ACC112 (cell line): ENCODE measurements at regions not wholly inside any gene's neighbourhood (a gene's known extent, or its start where the extent isn't known, plus 50 kb on each side); places are given as distances from the start of the nearest gene placed in this dataset.

ENCODE experiments used
- H2AFZ ChIP-seq: fragments of 200-600 bp; sonication (generic); one replicate; pipeline ENCODE4 v1.6.0; 2017; ENCODE audit warnings: antibody characterized with exemption, low read length; ENCODE audit not compliant: unreplicated experiment
- H3K27ac ChIP-seq: fragments of 200-600 bp; sonication (generic); 2 replicates; pipeline ENCODE4 v1.5.1; 2014; ENCODE audit warnings: low read depth, mild to moderate bottlenecking, antibody characterized with exemption, low read length, moderate library complexity
- H3K27me3 ChIP-seq: fragments of 200-600 bp; sonication (generic); 2 replicates; pipeline ENCODE4 v1.6.1; 2014; ENCODE audit warnings: mild to moderate bottlenecking, antibody characterized with exemption, low read length, moderate library complexity, mixed read lengths; ENCODE audit not compliant: insufficient read depth
- H3K36me3 ChIP-seq: fragments of 200-600 bp; sonication (generic); 2 replicates; pipeline ENCODE4 v1.6.1; 2016; ENCODE audit warnings: mild to moderate bottlenecking, antibody characterized with exemption, low read length, moderate library complexity, mixed read lengths; ENCODE audit not compliant: insufficient read depth
- H3K4me1 ChIP-seq: fragments of 200-600 bp; sonication (generic); one replicate; pipeline ENCODE4 v1.6.1; 2016; ENCODE audit warnings: low read length, mixed read lengths; ENCODE audit not compliant: insufficient read depth, unreplicated experiment, control insufficient read depth
- H3K4me3 ChIP-seq: fragments of 200-600 bp; sonication (generic); 2 replicates; pipeline ENCODE4 v1.5.1; 2014; ENCODE audit warnings: mild to moderate bottlenecking, low read depth, low read length
- H3K79me2 ChIP-seq: fragments of 200-600 bp; sonication (generic); one replicate; pipeline ENCODE4 v1.6.0; 2016; ENCODE audit warnings: low read length; ENCODE audit not compliant: control insufficient read depth, unreplicated experiment, insufficient read depth

DNA sequence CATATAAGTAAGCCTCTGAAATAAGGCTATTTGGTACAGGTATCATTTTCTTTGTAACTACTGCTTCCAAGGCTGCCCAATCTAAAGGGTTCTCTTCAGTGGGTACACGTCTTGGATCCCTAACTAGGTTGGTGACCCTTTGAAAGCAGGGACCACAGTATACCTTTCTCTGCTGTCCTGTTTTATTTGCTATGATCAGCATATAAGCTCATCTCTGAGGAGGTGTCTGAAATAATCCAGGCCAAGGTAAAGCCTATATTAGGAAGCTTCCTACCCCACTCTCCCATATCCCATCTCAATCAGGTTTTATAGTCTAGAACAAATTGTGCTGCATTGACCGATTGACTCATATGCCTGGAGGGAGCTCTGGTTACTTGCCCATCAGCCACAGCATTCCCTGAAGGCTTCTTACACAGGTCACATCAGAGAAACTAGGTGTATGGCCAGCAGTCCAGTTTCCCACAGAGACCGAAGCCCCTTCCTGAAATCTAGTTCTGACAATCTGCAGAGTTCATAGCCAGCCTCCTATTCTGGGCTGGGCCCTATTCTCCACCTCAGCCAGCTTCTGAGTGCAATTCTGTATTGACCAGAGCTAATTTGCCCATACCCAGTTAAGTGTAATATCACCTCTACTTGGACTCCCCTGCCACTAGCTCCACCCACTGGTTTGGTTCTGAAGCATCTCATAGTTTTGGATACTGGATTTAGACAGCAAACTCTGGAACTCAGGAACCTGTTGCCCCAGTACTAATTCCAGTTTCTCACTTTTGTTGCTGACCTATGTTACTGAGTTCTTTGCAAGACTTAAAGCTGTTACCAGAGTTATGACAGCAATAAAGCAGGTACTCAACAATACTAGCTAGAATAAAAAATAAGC, 62.1 kb upstream of the ARHGAP20 start:
- H3K27ac ChIP-seq = no peak overlapping the region
- H2AFZ ChIP-seq = no peak overlapping the region
- H3K36me3 ChIP-seq = no peaks in the 10 kb centered on the region
- no peak overlapping the region for H3K4me3 ChIP-seq
- no peaks in the 10 kb centered on the region for H3K27me3 ChIP-seq
- no peaks in the 10 kb centered on the region for H3K79me2 ChIP-seq
- H3K4me1 ChIP-seq = peaks cover 26% of the 10 kb centered on the region

DNA sequence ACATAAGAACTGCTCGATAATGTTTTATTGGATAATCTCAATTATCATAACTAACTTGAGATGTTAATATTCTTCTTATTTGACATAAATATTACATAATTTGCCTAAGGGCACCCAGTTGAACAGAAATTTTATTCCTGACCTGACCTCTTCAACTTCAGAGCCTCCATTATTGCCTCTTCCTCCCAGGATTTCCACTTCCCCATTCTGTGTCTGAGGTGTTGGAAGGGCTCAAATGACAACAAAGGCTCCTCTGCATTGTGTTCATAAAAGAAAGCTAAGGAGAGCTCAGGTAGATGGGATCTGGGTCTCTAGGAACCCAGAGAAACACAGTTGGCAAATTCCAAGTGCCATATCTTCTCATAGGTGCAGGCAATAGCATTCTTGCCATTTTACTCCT, 61.2 kb upstream of the ARHGAP20 start:
- Histone ChIP-seq H3K36me3 (no peaks in the 10 kb centered on the region), H3K27me3 (no peaks in the 10 kb centered on the region), H3K27ac (no peak overlapping the region), H3K79me2 (no peaks in the 10 kb centered on the region), H2AFZ (no peak overlapping the region), H3K4me1 (peaks cover 24% of the 10 kb centered on the region), H3K4me3 (no peak overlapping the region)

DNA sequence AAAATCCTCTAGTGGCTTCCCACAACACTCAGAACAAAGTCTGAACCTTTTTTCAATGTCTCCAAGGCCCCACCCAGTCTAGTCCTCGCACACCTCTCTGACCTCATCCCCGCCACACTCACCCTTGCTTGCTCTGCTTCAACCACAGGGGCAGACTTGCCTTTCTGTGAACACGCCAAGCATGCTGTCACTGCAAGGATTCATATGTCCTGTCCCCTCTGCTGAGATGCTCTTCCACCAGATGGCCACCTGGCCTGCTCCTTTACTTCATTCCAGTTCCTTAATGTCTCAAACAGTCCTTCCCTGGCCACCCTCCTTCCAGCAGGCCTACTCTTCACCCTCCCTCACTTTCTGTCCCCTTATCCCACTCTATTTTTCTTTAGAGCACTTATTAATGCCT, 60.6 kb upstream of the ARHGAP20 start:
- no peaks in the 10 kb centered on the region for H3K36me3 ChIP-seq
- no peak overlapping the region for H3K4me3 ChIP-seq
- H3K27me3 ChIP-seq = no peaks in the 10 kb centered on the region
- H2AFZ ChIP-seq = no peak overlapping the region
- no peak overlapping the region for H3K27ac ChIP-seq
- peaks cover 18% of the 10 kb centered on the region for H3K4me1 ChIP-seq
- H3K79me2 ChIP-seq = no peaks in the 10 kb centered on the region

DNA sequence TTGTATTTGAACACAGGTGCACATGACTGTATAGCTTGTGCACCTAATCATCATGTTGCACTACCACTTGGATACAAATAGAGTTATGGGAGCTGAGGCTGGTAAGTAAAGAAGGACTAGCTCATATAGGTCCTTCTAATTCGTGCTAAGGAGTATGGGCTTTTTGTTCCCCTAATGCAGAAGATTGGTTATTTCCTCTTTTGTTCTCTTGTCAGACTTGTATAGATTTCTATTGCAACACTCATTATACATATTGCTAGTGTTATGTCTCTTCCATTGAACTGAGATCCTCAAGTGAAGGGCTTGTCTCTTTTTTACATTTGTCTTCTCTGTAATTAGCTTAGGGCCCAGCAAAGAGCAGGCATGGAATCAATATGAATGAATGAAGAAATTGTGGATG, 54.1 kb upstream of the ARHGAP20 start:
- H3K27me3 ChIP-seq = no peaks in the 10 kb centered on the region
- H3K4me1 ChIP-seq = peaks cover 33% of the 10 kb centered on the region

DNA sequence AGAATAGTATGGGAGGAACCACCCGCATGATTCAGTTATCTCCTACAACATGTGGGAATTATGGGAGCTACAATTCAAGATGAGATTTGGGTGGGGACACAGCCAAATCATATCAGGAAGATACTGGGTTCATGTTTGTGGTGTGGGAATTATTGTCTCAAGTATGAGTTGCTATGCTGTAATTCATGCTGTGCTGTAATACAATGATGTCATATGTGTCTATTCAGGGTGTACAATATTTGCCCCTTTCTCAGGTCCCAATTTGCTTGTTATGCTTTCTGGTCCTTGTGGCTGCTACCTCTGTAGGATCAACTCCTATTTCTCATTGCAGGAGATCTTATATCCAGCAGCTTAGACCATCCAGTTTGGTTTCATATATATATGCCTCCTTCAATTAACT, 52.2 kb upstream of the ARHGAP20 start:
- Histone ChIP-seq H3K4me3 (peak overlapping the region; percentile 46; the same call in 1 of the 2 replicates), H2AFZ (no peak overlapping the region), H3K36me3 (no peaks in the 10 kb centered on the region), H3K27me3 (no peaks in the 10 kb centered on the region), H3K27ac (peak overlapping the region; percentile 94), H3K79me2 (no peaks in the 10 kb centered on the region), H3K4me1 (peaks cover 45% of the 10 kb centered on the region)

More for the DNA sequence above, 54.1 kb upstream of the ARHGAP20 start:
- Histone ChIP-seq H3K36me3 (no peaks in the 10 kb centered on the region), H3K27ac (no peak overlapping the region), H2AFZ (no peak overlapping the region), H3K79me2 (no peaks in the 10 kb centered on the region), H3K4me3 (no peak overlapping the region)

DNA sequence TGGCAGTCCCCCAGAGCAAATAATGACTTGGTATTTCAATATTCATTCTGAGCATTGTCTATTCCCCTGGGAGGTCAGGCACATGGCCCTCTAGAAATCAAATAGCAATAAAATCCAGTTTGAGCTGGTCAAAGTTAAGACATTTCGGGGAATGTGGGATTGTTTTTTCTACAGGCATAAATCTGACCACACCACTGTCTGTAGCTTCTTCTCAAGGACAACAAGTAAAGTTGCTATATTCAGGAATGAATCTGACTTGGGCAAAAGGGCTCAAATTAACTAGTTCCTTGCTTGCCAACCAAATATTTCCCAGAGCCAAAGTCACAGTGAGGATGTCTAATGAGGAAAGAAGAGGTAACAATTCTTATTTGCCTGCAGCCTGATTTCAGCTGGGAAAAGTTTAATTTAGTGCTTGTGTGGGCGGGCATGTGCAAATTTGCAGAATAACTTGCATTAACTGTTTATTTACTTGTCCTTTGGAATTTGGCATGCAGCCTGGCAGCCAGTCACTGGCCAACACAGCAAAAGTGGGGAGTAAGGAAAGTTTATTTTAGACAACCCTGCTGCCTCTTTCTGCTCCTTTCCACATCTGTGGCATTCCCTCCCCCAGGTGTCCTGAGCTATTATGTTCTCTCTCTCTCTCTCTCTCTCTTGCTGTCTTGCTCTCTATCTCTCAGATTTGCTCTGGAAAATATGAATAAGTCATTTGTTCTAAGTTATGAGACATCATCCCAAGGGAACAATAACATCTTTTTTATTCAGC, 51.2 kb upstream of the ARHGAP20 start:
- H3K27me3 ChIP-seq = no peaks in the 10 kb centered on the region
- peaks cover 55% of the 10 kb centered on the region for H3K4me1 ChIP-seq
- H3K27ac ChIP-seq = peak overlapping the region; percentile 94
- peak overlapping the region; percentile 20 for H2AFZ ChIP-seq
- peak overlapping the region; percentile 46 for H3K4me3 ChIP-seq
- no peaks in the 10 kb centered on the region for H3K36me3 ChIP-seq
- no peaks in the 10 kb centered on the region for H3K79me2 ChIP-seq

DNA sequence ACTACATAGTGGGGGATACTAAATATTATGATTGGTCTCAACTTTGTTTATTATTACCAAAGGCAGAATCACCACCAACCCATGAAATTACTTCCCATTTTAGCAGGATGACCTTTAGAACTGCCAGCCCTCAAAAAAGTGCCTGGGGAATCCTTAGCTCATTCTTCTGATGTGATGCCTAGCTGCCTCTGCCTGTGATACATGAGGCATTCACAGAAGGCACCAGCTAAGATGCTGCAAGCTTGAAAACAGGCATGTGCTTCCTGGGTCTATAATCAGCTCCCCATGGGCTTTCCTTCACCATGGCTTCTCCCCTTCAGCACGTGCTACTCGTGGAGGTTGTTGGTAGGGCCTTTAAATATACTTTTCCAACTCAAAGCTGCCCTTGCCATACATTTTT, 50.4 kb upstream of the ARHGAP20 start:
- peak overlapping the region; percentile 29 for H2AFZ ChIP-seq
- peak overlapping the region; percentile 94 for H3K27ac ChIP-seq
- no peaks in the 10 kb centered on the region for H3K79me2 ChIP-seq
- no peaks in the 10 kb centered on the region for H3K27me3 ChIP-seq
- H3K36me3 ChIP-seq = no peaks in the 10 kb centered on the region
- peaks cover 63% of the 10 kb centered on the region for H3K4me1 ChIP-seq
- H3K4me3 ChIP-seq = peak overlapping the region; percentile 26
